ENCODE measurements at regions not wholly inside any gene's neighbourhood (a gene's known extent, or its start where the extent isn't known, plus 50 kb on each side); places are given as distances from the start of the nearest gene placed in this dataset.

DNA sequence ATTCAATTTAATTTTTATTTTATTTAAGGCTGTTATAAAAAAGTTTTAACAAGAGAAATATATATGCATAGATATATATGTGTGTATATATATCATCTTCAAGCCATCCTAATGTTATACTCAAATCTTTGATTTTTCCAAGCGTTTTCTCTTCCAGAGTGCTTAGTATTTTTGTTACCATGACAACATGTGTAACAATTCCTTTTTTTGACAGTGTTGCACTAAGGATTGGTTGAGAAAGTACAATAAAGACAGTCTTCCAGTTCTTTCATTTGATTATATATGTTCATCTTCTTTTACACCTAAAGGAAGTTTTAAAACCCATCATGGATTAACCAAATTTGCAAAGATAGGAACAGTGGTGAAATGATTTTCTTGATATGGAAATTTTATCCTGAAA, 171.7 kb downstream of the KLF6 start:
- DNase-seq (ENCODE audit: extremely low read depth, low read depth), result no peak
- TF ChIP-seq, protein P1, sequence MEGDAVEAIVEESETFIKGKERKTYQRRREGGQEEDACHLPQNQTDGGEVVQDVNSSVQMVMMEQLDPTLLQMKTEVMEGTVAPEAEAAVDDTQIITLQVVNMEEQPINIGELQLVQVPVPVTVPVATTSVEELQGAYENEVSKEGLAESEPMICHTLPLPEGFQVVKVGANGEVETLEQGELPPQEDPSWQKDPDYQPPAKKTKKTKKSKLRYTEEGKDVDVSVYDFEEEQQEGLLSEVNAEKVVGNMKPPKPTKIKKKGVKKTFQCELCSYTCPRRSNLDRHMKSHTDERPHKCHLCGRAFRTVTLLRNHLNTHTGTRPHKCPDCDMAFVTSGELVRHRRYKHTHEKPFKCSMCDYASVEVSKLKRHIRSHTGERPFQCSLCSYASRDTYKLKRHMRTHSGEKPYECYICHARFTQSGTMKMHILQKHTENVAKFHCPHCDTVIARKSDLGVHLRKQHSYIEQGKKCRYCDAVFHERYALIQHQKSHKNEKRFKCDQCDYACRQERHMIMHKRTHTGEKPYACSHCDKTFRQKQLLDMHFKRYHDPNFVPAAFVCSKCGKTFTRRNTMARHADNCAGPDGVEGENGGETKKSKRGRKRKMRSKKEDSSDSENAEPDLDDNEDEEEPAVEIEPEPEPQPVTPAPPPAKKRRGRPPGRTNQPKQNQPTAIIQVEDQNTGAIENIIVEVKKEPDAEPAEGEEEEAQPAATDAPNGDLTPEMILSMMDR (IDR thresholded peaks at IDR 0.05; ENCODE audit: low read depth, low read length, missing control alignments), result no peak
- no peak overlapping the region for H3K4me3 ChIP-seq (replicated peaks; ENCODE audit: low read depth, low read length)

DNA sequence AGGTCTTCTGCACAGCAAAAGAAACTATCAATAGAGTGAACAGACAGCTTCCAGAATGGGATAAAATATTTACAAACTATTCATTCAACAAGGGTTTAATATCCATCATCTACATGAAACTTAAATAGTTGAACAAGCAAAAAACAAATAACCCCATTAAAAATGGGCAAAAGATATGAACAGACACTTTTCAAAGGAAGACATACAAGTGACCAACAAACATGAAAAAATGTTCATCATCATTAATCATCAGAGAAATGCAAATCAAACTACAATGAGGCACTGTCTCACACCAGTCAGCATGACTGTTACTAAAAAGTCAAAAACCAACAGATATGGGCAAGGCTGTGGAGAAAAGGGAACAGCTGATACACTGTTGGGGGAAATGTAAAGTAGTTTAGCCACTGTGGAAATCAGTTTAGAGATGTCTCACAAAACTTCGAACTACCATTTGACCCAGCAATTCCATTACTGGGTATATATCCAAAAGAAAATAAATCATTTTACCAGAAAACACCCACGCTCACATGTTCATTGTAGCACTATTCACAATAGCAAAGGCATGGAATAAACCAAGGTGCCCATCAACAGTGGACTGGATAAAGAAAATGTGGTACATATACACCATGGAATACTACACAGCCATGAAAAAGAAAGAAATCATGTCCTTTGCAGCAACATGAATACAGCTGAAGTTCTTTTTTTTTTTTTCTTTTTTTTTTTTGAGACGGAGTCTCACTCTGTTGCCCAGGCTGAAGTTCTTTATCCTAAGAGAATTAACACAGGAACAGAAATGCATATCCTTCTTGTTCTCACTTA, 172.6 kb downstream of the KLF6 start:
- no peak for DNase-seq (ENCODE audit: extremely low read depth, low read depth)
- TF ChIP-seq, protein P1 (IDR thresholded peaks at IDR 0.05; ENCODE audit: low read depth, low read length, missing control alignments), result no peak
- H3K4me3 ChIP-seq (replicated peaks; ENCODE audit: low read depth, low read length), result no peak overlapping the region

DNA sequence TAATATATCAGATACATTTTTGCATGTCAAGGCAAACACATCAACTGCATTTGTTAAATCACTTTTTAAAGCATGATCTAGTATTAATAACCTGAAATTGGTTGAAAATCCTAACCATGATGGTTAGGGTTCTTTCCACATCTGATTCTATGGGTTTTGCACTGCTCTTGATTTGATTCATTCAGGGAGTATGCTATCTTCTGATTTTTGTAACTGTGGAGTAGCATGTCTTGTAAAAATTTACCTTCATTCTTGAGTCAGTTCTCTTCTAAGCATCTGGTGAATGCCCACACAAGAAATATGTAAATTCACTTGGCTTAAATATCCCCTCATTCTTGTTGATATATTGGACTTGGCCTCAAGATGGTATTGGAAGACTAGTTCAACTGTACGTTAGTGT, 178.7 kb downstream of the KLF6 start:
- H3K4me3 ChIP-seq (replicated peaks; ENCODE audit: low read depth, low read length), result no peak overlapping the region
- TF ChIP-seq, protein P1 (IDR thresholded peaks at IDR 0.05; ENCODE audit: low read depth, low read length, missing control alignments), result no peak
- DNase-seq (ENCODE audit: extremely low read depth, low read depth), result no peak

DNA sequence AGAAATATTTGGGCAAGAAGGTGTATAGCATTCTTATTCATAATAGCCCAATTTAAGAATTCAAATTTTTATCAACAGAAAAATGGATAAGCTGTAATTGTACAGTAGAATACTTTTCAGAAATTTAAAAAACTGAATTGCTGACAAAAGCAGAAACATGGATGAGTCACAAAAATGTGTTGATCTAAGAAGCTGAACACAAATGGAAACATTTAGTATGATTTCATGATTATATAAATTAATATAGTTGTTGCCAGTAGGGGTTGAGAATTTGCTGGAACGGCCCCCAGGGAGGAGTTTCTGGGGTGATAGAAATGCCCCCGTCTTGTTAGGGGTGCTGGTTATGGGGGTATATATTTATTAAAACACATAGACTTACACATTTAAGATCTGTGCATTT, 179.1 kb downstream of the KLF6 start:
- no peak for DNase-seq (ENCODE audit: extremely low read depth, low read depth)
- H3K4me3 ChIP-seq (replicated peaks; ENCODE audit: low read depth, low read length), result no peak overlapping the region
- TF ChIP-seq, protein P1 (IDR thresholded peaks at IDR 0.05; ENCODE audit: low read depth, low read length, missing control alignments), result no peak

DNA sequence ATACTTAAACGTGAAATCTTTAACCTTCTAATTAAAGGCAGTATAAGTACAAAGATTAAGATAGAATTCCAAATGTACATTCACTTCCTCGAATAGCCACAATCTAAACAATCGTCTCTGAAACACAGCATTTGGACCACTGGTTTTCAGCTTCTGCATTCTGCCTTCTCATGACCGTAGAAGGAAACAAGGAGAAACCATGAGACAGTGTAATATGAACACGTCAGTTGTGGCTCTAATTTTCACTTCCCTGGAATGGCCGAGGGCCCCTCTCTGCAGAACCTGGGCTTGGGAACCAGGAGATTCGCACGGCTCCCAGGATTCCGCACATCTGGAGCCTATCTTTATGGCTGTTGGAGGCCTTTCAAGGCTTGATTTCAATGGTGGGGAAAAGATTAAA, 189.3 kb downstream of the KLF6 start:
- H3K4me3 ChIP-seq (replicated peaks; ENCODE audit: low read depth, low read length), result no peak overlapping the region

DNA sequence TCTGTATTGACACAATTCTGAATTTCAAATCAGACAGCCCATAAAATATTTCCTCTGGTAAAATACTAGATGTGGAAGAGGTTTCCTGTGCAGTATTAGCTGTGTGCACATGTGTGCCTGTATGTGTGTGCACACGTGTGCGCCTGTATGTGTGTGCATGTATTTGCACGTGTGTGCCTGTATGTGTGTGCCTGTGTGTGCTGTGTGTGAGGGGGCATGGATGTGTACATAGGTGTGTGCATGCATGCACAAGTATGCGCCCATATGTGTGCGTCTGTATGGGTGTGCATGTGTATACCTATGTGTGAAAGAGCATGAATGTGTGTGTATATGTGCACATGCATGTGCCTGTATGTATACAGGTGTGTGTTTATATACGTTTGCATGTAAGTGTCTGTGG, 191.4 kb downstream of the KLF6 start:
- TF ChIP-seq, protein P1 (IDR thresholded peaks at IDR 0.05; ENCODE audit: low read depth, low read length, missing control alignments), result no peak
- no peak overlapping the region for H3K4me3 ChIP-seq (replicated peaks; ENCODE audit: low read depth, low read length)
- no peak for DNase-seq (ENCODE audit: extremely low read depth, low read depth)

More for the DNA sequence above, 189.3 kb downstream of the KLF6 start:
- TF ChIP-seq, protein P1 (IDR thresholded peaks at IDR 0.05; ENCODE audit: low read depth, low read length, missing control alignments), result no peak
- no peak for DNase-seq (ENCODE audit: extremely low read depth, low read depth)
